HG03565 (cell line): ENCODE measurements at regions not wholly inside any gene's neighbourhood (a gene's known extent, or its start where the extent isn't known, plus 50 kb on each side); places are given as distances from the start of the nearest gene placed in this dataset.
"Not testable (repeated sequence)": the region's sequence is repeated elsewhere in the genome, so short reads cannot be mapped to it uniquely, and the experiment has no call there.

Source experiments
- ATAC-seq: cut with Tn5 transposase; IDR thresholded peaks from one replicate; pipeline ENCODE4 v1.9.1; 2021; ENCODE audit warnings: mild to moderate bottlenecking, moderate library complexity; ENCODE audit not compliant: unreplicated experiment

DNA sequence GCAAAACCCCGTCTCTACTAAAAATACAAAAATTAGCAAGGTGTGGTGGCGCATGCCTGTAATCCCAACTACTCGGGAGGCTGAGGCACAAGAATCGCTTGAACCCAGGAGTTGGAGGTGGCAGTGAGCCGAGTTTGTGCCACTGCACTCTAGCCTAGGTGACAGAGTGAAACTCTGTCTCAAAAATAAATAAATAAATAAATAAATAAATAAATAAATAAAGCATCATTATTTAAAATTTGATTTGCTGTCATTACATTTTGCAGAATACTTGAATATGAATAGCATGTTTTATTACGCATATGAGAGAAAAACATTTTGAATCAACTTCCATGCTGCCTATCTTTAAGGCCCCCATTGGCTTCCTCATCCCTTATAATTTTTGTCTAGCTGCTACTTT is 53.4 kb upstream of the MED14 start:
- ATAC-seq = not testable (repeated sequence)

DNA sequence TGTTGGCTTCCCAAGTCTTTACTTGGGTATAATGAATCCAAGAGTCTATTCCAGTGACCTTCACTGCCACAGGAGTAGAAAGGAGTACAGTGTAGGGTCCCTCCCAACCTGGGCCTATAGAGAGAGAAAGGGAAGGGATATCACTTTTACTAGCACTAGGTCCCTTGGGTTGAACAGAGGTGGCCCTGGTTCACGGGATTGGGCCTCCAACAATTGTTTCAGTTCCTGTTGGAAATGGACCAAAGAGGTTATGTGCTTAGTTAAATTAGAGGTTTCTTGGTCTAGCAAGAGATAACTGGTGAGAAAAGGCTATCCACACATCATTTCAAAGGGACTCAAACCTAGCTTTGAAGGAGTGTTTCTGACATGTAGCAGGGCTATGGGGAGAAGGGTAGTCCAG is 57.1 kb upstream of the MED14 start:
- ATAC-seq = no peak

DNA sequence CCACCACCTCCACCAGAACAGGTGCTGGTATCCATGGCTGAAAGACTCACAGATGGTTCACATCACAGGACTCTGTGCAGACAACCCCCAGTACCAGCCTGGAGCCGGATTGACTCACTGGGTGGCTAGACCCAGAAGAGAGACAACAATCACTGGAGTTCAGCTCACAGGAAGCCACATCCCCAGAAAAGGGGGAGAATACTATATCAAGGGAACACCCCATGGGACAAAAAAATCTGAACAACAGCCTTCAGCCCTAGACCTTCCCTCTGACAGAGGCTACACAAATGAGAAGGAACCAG is 59.4 kb upstream of the MED14 start:
- ATAC-seq = not testable (repeated sequence)

DNA sequence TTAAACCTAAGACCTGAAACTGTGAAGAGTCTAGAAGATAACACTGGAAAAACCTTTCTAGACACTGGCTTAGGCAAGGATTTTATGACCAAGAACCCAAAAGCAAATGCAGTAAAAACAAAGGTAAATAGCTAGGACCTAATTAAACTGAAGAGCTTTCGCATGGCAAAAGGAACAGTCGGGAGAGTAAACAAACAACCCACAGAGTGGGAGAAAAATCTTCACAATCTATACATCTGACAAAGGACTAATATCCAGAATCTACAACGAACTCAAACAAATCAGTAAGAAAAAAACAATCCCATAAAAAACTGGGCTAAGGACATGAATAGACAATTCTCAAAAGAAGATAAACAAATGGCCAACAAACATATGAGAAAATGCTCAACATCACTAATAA is 64.4 kb upstream of the MED14 start:
- not testable (repeated sequence) for ATAC-seq

DNA sequence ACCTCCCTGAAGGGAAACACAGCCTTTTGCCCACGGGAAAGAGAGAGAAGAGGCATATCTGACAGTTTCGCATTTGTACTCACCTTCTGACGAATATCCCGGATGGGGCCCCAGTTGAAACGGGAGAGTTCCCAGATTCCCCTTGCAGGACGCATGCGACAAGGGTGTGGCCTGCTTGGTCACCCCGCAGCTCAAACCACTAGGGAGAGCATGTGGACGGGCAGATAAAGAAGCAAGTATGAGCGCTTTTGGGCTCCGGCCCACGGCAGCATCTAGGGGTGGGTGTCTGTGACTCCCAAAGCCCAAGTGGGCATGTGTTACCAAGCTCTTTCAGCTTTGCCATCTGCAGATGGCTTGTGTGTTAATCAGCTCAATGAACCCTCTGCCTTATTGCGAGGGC is 70.1 kb upstream of the MED14 start:
- no peak for ATAC-seq

DNA sequence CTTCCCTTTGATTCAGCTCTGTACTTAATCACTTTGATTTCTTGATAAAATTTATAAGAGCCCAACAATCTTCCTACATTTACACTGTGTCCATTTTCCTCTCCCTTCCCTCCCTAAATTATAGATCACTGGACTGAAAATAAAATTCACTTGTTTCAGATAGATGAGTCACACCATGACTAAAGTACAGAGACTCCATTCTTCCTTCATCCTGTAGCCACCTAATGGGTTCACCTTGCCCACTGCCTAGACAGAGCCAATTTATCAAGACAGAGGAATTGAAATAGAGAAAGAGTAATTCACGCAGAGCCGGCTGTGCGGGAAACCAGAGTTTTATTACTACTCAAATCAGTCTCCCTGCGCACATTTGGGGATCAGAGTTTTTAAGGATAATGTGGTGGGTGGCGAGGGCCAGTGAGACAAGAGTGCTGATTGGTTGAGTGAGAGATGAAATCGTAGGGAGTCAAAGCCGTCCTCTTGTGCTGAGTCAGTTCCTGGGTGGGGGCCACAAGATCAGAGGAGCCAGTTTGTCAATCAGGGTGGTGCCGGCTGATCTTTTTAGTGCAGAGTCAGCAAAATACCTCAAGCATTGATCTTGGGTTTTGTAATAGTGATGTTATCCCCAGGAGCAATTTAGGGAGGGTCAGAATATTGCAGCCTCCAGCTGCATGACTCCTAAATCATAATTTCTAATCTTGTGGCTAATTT is 71.3 kb upstream of the MED14 start:
- ATAC-seq = no peak

DNA sequence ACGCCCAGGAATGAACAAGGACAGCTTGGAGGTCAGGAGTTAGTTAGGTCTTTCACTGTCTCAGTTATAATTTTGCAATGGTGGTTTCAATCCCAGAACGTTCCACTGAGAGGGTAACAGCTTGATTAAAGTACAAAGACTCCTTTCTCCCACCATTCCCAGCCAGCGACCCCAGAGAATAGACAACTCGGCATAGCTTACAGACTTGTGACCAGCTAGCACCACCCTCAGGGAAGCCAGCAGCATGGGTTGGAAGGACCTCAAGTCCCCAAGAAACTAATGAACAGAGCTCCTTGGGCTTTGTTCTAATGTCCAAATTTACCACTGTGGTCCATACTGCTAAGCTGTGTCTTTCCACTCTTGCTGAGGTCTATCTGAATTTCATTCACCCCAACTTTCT is 72.0 kb upstream of the MED14 start:
- ATAC-seq = no peak

DNA sequence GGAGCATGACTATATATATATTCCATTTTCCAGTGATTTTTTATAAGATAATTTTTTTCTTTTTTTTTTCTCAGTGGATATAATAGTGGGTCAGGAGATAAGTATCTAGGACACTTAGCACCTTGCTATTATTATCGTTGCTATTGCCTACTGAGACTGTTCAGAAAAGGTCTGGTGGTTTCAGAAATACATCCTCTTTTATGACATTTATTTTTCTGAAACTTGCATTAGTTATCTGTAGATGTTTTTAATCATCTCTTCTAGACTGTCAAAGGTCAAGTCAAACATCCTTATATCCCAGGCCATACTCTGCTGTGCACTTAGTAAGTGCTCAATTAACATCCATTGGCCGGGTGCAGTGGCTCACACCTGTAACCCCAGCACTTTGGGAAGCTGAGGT is 72.9 kb upstream of the MED14 start:
- no peak for ATAC-seq

DNA sequence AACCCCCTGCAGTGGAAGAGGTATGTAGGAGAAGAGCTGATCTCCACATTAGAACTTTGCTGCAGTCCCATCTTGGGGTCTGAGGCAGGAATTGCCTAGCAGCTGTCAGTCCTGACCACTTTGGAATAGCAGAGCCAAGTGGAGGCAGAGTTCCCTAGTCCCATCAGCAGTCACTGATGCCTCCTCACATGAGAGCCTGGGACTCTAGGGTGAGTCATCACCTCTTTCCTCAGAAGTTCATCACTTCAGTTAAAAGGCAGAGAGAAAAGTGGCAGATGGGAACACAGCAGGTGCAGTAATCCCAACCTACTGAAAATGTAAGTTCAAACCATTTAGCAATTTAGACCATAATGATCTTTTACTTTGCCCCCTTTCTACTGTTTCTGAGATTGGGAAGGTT is 73.9 kb upstream of the MED14 start:
- no peak for ATAC-seq

DNA sequence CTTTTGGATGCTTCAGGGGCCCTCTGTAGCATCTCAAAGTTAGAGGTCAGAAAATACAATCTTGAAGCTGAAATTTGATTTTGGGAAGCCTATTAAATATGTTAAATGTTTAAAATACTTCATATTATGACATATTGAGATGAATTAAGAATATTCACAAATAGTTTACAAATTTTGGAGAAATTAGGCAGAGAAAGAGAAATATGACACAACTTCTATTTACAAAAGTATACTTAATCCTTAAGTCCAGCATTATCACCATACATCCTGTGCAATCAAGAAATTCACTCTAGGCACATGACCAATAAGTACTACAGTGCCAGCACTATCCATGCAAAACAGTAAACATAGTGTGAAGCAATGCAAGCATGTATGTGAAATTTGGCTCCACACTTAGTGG is 79.7 kb upstream of the MED14 start:
- not testable (repeated sequence) for ATAC-seq

DNA sequence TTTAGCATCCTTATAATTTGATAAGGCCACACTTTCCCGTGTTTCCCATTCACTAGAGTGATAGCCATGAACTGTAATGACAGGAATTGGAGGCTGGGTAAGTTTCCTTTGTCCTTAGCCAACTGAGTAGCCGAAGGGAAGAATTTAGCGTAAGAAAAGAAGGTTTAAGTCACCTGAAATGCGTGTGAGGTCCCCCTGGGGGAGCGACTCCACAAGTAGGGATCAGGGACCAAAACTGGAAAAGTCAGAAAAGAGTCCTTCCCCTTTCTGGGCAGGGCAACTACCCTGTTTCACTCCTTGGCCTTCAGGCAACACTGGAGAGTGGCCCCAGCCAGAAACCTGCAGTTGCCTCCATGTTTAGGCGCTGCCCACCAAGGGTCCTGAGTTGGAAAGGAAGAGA is 81.6 kb upstream of the MED14 start:
- ATAC-seq = no peak

DNA sequence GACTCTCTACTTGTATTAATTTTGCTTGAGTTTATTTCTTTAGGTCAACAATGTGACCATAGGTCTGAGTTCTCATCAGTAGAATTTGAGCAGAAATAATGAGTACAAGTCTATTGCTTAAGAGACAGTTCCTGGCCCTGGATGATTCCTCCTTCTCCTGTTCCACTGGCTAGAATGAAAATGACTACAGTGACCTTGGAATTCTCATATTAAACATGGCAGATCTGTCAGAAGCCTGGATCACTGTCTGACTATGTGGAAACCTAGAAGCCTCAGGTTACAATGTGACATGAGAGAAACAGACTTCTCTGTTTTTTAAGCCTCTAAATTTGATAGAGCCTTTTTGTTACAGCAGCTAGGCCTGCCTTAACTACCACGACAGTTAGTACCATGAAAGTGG is 82.9 kb upstream of the MED14 start:
- ATAC-seq = no peak

DNA sequence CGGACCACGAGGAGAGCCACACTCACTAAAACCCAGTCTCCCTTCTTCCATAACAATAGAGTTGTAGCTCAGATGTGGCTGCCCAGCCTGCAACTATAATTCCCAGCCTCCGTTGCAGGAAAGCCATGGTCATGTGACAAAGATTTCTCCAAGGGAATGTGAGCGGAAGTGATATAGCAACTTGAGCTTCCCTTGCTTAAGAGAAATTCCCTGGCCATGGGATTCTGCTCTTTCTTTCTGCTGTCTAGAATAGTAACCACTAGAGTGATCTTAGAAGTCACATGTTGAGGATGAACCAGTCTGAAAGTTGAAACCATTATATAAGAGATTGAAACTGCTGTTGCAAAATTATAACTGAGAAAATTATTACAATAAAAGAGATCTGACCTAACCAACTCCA is 86.4 kb upstream of the MED14 start:
- ATAC-seq = no peak

DNA sequence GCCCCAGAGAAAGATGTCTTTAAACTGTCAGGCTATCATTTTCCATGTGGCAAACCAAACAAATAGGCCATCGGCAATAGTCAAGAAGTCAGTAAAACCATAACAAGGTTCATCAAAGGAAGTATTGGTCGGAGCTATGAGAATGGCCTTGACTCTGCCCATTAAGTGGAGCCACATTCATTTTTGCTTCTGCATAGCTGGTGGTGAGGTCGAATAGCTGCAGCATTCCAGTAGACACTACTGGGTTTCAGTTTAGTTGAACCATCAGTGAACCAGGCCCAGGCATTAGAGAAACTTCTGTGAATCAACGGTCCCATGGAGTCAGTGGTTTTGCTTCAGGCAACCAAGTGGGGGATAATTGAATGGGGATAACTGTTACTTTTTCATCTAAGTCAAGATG is 92.0 kb upstream of the MED14 start:
- ATAC-seq = no peak

DNA sequence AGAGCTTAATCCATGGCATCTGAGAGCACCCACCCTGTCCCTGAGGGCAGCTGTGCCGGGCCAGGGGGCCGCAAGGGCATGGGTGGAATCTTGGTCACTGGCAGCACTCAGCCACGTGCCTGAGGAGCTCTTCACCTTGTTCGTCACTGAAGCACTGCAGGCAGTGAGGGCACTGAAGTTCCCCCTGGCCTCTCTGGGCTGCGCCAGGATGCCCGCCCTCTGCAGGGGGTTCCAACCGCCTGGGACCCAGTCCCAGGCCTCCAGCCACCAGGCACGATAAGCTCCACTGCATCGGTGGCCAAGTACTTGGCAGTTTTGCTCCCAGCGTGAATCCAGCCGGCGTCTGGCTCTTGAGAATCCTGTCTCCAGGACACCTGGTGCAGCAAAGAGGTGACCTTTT is 96.4 kb upstream of the MED14 start:
- ATAC-seq = no peak

DNA sequence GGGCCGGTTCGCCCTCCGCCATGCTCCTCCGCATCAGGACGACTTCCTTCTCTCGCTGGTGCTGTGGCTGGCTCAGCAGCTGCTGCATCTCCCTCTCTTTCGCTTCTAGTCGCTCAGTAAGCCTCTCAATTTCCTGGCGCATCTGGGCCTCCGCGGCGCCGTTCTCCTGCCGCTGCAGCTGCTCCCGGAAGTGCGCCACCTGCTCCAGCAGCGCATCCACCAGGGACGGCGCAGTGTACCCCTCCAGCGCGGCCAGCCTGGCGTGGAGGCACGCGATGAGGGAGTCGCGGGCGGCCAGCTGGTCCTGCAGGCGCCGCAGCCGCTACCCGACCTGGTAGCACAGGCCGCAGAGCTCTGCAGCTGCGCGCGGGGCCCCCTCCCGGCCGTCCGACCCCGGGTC is 97.4 kb upstream of the MED14 start:
- ATAC-seq = no peak

DNA sequence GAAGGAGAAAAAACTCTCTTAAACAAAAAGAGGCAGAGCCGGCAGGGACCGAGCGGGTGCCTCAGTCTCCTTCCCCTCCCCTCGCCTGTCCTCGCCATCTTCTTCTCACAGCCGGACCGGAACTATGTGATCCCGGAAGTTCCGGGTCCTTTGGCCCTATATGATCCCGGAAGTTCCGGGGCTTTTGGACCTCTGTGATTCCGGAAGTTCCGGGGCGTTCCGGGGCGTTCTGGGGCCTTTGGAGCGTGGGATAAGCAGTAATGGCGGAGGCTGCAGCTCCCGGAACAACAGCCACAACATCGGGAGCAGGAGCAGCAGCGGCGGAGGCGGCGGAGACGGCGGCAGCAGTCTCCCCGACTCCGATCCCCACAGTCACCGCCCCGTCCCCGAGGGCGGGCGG is 98.9 kb upstream of the MED14 start:
- no peak for ATAC-seq

DNA sequence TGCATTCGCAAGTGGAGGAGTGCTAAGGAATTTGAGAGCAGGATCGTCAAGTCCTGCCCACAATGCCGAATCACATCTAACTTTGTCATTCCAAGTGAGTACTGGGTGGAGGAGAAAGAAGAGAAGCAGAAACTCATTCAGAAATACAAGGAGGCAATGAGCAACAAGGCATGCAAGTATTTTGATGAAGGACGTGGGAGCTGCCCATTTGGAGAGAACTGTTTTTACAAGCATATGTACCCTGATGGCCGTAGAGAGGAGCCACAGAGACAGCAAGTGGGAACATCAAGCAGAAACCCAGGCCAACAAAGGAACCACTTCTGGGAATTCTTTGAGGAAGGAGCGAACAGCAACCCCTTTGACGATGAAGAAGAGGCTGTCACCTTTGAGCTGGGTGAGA is 100.2 kb upstream of the MED14 start:
- no peak for ATAC-seq

DNA sequence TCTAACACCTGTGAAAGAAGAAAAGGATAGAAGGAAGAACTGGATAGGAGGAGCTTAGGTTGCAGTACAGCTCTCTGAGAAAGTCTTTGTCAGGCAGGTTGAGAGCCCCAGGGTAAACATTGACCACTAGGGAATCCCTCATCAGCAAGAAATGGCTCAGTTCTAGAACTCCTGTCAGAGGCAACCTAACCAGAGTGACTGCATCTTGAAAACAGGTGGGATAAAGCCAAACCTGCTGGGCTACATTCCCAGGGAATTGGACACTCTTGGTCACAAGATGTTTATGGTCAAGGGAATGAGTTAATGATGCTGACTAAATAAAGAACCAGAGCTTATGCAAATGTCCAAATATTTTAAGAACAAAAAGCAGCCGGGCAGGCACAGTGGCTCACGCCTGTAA is 108.3 kb upstream of the MED14 start:
- ATAC-seq = no peak

DNA sequence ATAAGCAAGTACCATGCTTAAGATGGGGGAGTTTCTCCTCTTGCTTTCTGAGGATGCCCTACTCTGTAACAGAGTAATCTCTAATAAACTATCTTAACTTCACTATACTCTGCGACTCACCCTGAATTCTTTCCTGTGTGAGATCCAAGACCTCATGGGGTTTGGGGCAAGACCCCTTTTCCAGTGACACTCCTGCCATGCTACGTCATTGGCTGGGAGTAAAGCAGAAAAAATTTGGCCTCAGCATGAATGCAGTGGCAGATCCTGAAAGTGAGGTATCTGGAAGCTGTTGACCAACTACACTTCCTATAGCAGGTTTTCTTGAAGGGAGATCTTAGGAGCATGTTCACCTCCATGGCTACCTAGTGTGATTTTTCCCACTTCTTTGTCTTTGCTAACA is 109.1 kb upstream of the MED14 start:
- ATAC-seq = no peak

DNA sequence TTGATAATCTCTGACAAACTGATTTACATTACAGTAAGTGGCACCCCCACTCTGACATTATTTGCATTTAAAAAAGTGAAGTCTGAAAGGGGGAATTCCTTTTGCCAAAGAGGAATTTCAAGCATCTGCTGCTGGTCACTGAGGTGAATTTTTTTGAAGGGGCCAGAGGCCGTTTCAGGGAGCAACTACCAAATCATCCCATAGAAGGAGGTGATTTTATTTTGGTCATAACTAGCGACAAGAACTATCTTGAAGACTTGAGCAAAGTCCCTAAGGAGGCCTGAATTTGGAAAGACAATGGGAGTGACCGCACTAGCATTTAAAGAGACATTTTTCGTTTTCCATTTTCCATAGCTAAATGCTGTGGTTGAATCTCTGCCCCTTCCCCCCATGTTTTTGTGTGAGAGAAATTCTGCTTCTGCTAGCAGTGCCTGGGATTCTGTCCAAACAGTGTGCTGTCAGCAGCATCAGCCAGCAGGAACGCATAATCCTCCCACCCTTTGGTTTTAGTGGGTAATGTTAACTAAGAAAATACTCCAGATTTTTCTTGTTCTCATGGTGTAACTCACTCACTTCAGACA is 110.1 kb upstream of the MED14 start:
- no peak for ATAC-seq

DNA sequence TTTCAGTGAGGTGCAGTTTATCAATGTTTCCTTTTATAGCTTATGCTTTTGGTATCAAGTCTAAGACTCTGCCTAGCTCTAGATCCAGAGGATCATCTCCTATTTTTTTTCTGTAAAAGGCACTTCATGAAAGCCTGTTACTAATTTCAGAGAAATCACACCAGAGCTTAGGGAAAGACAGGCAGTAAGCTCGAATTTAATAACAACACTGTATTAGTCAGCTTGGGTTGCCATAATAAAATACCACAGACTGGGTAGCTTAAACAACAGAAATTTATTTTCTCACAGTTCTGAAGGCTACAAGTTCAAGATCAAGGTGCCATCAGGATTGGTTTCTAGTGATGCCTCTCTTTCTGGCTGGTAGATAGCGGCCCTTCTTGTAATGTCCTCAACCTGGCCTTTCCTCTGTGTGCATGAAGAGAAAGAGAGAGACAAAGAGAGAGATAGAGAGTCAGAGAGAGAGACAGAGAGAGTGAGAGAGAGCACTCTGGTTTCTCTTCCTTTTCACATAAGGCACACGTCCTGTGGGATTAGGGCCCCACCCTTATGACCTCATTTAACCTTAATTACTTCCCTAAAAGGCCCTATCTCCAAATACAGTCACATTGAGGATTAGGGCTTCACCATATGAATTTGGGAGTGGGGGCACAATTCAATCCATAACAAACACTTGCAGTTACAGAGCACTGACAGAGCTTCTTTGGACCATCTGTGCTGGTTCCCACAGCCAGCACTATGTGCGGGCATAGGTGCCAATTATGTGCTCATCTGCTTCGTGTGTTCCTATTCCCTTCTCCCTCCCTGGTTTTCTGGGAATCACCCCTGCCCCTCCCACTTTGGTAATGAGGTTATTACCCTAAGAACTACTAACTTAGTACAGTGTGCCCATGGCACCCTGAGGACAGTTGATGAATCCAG is 114.8 kb upstream of the MED14 start:
- ATAC-seq = no peak
